Cardiac muscle cell (in vitro differentiated cells and primary cell): ENCODE measurements at regions not wholly inside any gene's neighbourhood (a gene's known extent, or its start where the extent isn't known, plus 50 kb on each side); places are given as distances from the start of the nearest gene placed in this dataset.

Experiments used
- DNase-seq, 2 donors: peaks; one replicate each; pipeline versions ENCODE4 v3.0.0 to v3.0.0-alpha.2; 2010 to 2017; ENCODE audit warnings: low read depth in 1 of 2, low spot score in 1 of 2
- H3K27ac ChIP-seq: fragments of 200-600 bp; sonication (generic); 2 replicates; pipeline ENCODE4 v1.5.1; 2016
- H3K27me3 ChIP-seq: fragments of 200-600 bp; sonication (generic); 2 replicates; pipeline ENCODE4 v1.6.0; 2016; ENCODE audit warnings: control low read depth
- H3K36me3 ChIP-seq: fragments of 200-600 bp; sonication (generic); 2 replicates; pipeline ENCODE4 v1.5.1; 2016; ENCODE audit warnings: control low read depth
- H3K4me1 ChIP-seq: fragments of 200-600 bp; sonication (generic); 2 replicates; pipeline ENCODE4 v1.8.1; 2017; ENCODE audit warnings: low read depth, mild to moderate bottlenecking, mixed run types
- H3K4me3 ChIP-seq: fragments of 200-600 bp; sonication (generic); 2 replicates; pipeline ENCODE4 v1.5.1; 2016; ENCODE audit warnings: mild to moderate bottlenecking
- H3K9me3 ChIP-seq: fragments of 200-600 bp; sonication (generic); 2 replicates; pipeline ENCODE4 v1.5.1; 2017; ENCODE audit warnings: low read depth, mild to moderate bottlenecking, control low read depth
- CTCF ChIP-seq: IDR thresholded peaks from 2 replicates; pipeline ENCODE4 v1.5.1; 2012; ENCODE audit warnings: low read depth, mild to moderate bottlenecking, low read length

- H3K36me3 ChIP-seq = no peaks in the 10 kb centered on the region
Observed at GRCh38 chr10:131532291-131532690, 220.8 kb upstream of the TCERG1L start.

GRCh38 chr10:131532745-131533341 is 221.3 kb upstream of the TCERG1L start:
- H3K27me3 ChIP-seq = no peaks in the 10 kb centered on the region
- no peaks in the 10 kb centered on the region for H3K9me3 ChIP-seq
- H3K4me3 ChIP-seq = no peak overlapping the region
- no peak for DNase-seq
- H3K36me3 ChIP-seq = no peaks in the 10 kb centered on the region
- no peak overlapping the region for H3K27ac ChIP-seq
- no peak for TF ChIP-seq CTCF
- no peaks in the 10 kb centered on the region for H3K4me1 ChIP-seq

More at GRCh38 chr10:131532291-131532690, 220.8 kb upstream of the TCERG1L start:
- Histone ChIP-seq H3K4me3 (no peak overlapping the region), H3K27me3 (no peaks in the 10 kb centered on the region), H3K9me3 (no peaks in the 10 kb centered on the region), H3K27ac (no peak overlapping the region), H3K4me1 (no peaks in the 10 kb centered on the region)
- no peak for DNase-seq
- no peak for TF ChIP-seq CTCF

GRCh38 chr10:131533846-131534526 is 222.5 kb upstream of the TCERG1L start:
- no peaks in the 10 kb centered on the region for H3K4me1 ChIP-seq
- no peaks in the 10 kb centered on the region for H3K9me3 ChIP-seq
- TF ChIP-seq CTCF = no peak
- no peak overlapping the region for H3K27ac ChIP-seq
- no peak for DNase-seq
- H3K36me3 ChIP-seq = no peaks in the 10 kb centered on the region
- H3K27me3 ChIP-seq = no peaks in the 10 kb centered on the region
- H3K4me3 ChIP-seq = no peak overlapping the region

- Histone ChIP-seq H3K4me3 (no peak overlapping the region), H3K27me3 (no peaks in the 10 kb centered on the region), H3K27ac (no peak overlapping the region), H3K9me3 (no peaks in the 10 kb centered on the region), H3K4me1 (no peaks in the 10 kb centered on the region), H3K36me3 (no peaks in the 10 kb centered on the region)
- no peak for TF ChIP-seq CTCF
- DNase-seq = no peak
Observed at GRCh38 chr10:131534836-131535235, 223.3 kb upstream of the TCERG1L start.

- no peak overlapping the region for H3K4me3 ChIP-seq
- no peaks in the 10 kb centered on the region for H3K4me1 ChIP-seq
- DNase-seq = no peak
- no peaks in the 10 kb centered on the region for H3K27me3 ChIP-seq
- no peaks in the 10 kb centered on the region for H3K9me3 ChIP-seq
- no peak for TF ChIP-seq CTCF
- H3K27ac ChIP-seq = no peak overlapping the region
- no peaks in the 10 kb centered on the region for H3K36me3 ChIP-seq
Observed at GRCh38 chr10:131536676-131537075, 225.2 kb upstream of the TCERG1L start.
